HG02678 (cell line): ENCODE measurements at regions not wholly inside any gene's neighbourhood (a gene's known extent, or its start where the extent isn't known, plus 50 kb on each side); places are given as distances from the start of the nearest gene placed in this dataset.
"Not testable (repeated sequence)": the region's sequence is repeated elsewhere in the genome, so short reads cannot be mapped to it uniquely, and the experiment has no call there.

Source experiments
- ATAC-seq: cut with Tn5 transposase; IDR thresholded peaks from one replicate; pipeline ENCODE4 v1.9.1; 2021; ENCODE audit warnings: mild to moderate bottlenecking, moderate library complexity; ENCODE audit not compliant: unreplicated experiment

GRCh38 chr12:131229079-131229425 lies 275.3 kb downstream of the ADGRD1 start:
- not testable (repeated sequence) for ATAC-seq

DNA sequence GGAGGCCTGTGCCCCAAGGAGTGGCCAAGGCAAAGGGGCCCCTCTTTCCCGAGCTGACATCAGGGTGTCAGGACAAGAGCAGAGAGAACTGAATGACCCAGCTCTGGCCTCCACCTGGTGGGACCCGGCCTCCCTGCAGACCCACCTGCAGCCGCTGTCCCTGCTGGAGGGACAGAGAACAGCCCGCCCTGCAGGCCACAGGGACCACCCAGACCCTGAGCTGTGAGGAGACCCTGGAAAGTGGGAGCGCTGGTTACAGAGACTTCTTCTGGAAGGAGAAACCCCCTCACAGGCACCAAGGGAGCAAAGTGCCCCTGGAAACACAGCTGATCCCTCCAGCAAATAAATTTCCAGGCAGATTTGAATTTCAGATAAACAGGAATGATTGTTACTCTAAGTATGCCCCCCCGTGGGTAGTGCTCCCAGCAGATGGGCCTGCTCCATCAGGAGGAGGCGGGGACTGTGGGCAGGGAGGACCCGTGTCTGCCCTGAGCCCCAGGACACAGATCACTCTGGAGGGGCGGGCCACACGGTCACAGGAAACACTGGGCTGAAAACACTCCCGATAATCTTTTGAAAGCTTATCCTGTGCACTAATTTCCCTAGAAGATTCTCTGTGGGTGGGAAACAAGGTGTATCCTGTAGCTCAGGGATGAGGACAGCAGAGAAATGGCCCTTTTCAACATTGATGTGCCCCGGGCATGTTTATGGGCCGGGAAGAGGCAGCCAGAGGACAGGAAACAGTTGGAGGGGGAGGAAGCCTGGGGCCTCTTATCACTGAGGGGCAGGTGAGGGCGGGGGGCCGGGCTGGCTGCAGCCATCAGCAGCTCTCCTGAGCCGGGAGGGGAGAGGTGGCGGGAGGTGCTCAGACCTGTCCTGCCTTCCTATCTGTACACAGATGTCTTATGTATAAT lies 276.0 kb downstream of the ADGRD1 start:
- no peak for ATAC-seq

DNA sequence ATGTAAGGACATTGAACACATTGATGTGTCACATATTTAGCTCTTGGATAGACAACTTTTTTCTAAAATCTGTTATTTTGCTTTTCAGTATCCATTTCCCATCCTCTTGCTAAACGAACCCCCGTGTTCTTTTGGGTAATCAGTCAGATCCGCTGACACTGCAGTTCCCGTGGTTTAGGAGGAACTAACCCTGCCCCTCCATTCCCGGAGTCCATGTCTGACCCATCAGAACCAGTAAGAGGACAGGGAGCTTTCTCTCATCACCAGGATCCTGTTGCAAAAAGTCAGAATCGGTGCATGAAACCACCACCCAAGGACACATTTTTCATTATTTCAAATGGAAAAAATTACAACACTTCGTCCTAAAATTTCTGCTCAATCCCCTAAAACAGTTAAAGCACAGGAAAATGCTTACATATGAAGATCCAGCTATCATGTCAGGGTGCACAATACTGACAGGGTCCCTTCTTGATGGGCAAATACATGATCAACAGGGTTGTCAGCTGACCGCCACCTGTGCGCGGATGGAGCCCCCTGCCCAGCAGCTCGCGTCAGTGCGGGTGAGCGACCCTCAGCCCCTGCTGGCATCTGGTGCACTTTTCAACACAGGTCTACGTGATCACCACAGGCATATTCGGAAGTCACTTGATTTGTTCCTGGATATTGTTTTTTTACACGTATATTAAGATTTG lies 276.8 kb downstream of the ADGRD1 start:
- no peak for ATAC-seq

GRCh38 chr12:131231032-131231980 lies 277.6 kb downstream of the ADGRD1 start:
- no peak for ATAC-seq

- ATAC-seq, result no peak
Measured at GRCh38 chr12:131232036-131232435, 278.3 kb downstream of the ADGRD1 start.

DNA sequence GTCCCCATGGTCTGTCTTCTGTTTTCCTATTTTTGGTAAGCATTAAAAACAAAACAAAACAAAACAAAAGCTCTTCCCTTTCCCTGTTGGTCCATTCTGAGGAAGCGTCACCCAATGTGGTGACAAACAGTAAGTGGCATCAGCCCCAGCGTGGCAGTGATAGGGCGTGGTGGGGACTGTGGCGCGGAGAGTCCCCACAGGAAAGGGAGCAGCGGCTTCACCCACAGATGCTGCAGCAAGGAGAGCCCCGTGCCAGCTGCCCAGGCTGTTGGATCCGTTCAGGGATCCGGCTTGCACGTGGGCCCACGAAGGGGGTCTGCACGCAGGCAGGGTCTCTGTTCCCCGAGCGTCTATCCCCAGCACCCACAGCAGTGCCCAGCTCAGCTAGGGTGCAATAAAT lies 279.2 kb downstream of the ADGRD1 start:
- ATAC-seq, result not testable (repeated sequence)

DNA sequence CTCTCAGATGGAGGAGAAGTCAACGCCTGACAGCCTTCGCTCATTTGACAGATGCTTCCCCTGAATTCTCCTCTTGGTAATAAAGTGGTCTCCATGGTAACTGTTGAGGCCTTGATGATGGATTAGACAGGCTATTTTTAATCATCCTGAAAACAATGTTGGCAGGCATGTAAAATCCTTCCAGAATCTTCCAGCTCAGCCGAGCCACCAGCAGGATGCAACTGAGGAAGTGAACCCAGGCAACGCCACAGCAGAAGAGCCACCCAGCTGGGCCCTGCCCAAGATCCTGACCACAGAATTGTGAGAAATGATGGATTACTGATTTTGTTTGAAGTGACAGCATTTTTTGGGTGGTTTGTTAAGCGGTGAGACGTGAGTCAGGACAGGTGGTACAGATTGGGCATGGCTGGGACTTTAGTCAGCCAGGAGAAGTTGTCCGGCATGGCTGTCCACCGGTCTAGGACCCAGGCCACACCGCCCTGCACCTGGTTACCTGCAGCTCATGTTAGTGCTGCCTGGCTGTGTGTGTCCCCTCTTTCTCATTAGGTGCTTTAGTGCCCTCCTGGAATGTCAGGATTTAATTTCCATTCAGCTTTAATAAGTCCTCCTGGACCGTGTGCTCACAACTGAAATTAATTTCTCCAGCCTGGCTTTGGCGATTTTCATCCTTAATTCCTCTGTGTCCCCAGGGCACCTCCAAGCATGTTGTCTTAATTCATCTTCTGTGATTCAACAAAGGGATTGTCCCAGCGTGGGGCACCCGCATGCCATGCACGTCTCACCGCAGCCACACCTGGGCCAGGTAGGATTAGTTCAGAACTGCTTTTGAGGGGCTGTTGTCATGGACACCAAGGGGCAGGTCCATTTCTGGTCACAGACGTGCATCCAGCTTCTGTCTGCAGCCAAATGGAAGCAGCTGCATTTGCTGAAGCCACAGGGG lies 280.4 kb downstream of the ADGRD1 start:
- not testable (repeated sequence) for ATAC-seq

DNA sequence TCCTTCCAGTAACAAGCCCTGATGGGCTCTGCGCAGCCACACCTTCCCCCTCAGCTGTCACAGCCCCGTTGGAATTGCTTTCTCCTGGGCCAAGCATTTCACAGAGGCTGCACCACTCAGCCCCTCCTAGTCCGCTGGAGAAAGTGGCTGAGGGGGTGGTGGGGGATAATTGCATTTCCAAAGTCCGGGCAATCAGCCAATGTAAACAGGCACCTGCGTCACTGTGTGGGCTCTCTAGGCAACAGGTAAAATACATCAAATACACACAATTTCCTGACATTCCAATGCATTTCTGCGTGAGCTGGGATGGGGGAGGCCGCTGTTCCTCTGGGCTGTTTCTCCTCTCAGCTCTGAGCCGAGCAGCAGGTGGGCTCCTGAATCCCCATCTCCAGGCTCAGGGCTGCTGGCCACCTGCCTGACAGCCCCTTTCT lies 281.1 kb downstream of the ADGRD1 start:
- not testable (repeated sequence) for ATAC-seq

DNA sequence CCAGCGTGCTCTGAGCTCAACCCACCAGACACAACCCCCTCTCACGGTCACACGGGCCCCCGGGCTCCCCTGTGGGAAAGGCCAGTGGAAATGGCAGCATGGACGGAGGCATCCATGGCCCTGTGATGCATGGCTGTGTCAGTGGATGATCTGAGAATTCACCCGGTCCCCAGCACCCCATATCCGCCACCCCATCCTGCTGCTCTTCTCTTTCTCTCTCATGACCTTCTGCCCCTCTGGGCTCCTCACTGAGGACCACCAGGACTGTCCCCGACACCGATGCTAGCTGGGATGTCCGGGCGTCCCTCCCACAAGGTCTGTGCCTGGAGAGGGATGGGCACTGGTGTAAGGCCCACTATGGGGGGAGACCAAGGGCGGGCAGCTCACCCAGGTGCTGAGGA lies 282.2 kb downstream of the ADGRD1 start:
- no peak for ATAC-seq

GRCh38 chr12:131239384-131240094 lies 285.8 kb downstream of the ADGRD1 start:
- peak; percentile 74 for ATAC-seq

- no peak for ATAC-seq
Measured at GRCh38 chr12:131241517-131241916, 287.8 kb downstream of the ADGRD1 start.

GRCh38 chr12:131242741-131243496 lies 289.2 kb downstream of the ADGRD1 start:
- no peak for ATAC-seq

DNA sequence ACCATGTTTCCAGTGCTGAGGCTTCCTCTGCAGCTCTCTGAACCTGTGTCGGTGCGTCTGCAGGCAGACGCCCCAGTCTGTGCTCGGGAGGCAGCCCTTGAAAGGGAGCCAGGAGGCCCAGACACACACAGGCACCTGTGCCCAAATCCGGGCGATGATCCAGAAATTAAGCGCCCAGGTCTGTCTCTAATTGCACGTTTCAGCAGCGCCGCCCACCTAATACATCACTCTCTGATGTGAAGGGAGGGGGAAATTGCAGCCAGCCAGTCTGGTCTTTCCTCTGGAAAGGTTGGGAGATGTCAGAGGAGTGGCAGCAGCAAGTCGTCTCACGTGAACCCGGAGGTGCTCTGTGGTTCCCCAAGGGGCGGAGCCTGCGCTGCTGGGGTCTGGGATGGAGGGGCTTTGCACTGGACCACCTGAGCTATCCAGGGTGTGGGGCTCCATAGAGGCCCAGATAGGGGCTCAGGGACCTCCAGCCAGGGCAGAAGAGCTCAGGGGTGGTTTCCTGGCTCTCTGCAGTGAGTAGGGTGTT lies 290.5 kb downstream of the ADGRD1 start:
- not testable (repeated sequence) for ATAC-seq

DNA sequence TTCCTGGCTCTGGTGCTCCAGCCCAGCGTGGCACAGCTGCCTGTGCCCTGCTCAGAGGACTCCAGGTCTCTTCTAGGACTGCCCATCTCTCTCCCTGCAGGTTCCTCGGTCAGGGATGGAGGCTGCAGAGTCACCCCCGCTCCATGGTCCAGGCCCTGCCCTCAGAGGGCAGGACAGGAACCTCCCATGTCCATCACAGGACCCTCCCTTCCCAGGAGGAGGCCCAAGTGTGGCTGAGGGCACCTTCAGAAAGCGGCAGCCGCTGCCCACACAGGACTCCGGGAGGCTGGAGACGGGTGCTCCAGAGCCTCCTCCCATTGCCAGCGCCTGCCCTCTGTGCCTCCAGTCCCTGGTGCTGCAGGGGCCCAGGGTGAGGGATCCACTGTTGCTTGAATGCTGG lies 291.5 kb downstream of the ADGRD1 start:
- not testable (repeated sequence) for ATAC-seq

DNA sequence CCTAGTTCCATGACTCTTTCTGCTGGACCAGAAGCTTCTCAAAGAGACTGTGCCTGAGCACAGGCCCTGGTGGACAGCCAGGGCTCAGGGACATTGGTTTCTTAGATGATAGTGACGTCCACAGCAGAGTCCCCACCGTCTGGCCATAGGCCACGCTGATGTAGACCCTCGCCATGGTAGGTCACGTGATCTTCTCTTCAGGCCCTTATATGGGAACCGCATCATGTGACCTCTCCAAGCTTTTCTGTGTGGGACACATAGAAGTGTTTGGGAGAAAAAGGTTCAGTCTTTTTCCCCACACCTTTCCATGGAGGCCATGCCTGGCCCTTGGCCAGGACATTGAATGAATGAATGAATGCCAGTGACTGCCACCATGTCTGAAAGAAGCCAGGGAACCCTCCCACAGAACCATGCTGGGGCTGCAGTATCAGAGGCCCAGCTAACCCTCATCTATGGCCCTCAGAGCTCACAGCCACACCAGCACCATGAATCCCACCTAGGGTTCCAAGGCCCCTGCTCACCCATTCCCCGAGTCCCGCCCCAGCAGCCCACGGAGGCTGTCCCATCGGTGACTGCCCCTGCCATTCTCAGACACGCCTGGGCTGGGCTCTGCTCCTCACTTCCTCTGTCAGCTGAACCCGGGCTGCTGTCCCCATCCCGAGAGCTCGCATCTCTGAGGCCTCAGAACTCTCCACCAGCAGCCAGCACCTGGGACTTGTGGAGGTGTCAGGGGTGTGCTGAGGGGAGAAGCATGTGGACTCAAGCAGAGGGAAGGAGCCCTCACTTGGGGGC lies 292.1 kb downstream of the ADGRD1 start:
- ATAC-seq, result no peak

DNA sequence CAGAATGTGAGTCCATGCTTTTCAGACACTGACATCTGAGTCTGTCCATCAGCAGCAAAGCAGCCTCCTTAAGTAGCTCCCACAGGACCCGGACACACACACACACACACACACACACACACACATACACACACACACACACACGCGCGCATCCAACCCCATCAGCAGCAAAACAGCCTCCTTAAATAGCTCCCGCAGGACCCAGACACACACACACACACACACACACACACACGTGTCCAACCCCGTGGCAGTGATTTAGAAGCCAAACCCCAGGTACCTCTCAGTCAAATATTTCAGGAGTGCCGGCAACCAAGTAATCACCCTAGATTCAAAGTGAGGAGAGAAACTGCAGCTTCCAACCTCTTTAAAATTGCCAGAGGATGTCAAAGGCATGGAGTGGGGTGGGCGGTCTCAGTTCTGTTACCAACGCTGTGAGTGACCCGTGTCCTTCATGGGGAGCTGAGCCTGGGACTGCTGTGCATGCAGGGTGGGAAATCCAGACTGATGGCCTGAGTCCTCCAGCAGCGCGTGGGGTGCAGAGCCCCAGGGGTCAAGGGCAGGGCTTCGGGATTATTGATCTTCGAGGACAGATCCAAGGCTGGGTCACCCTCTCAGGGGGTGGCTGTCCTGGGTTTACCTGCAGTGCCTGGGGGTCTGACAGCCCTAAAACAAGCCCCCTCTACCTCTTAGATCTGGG lies 293.5 kb downstream of the ADGRD1 start:
- not testable (repeated sequence) for ATAC-seq

DNA sequence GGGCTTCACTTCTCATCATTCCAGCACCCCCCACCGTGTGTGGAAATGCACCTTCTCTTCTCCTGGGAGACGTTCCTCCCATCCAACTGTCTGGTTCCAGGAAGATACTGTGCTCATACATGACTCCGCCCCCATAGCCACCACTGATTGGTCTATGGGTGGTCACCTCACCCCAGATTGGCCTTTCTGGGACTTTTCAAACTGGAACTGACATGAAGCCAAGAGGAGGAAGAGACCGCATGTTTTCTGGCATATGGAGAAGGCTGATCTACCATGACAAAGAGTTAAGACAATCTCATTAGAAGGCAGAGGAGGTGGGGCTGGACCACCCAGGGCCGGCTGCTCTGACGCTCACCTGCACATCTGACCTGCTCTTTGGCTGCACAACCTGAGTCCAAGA lies 294.2 kb downstream of the ADGRD1 start:
- ATAC-seq, result not testable (repeated sequence)
